Upper lobe of left lung (tissue), 6 donors: ENCODE measurements at regions not wholly inside any gene's neighbourhood (a gene's known extent, or its start where the extent isn't known, plus 50 kb on each side); places are given as distances from the start of the nearest gene placed in this dataset.

Experiments used
- ATAC-seq, 2 donors: fragments of 200-7000 bp; cut with Tn5 transposase; one replicate each; pipeline ENCODE4 v1.9.1; 2022; ENCODE audit warnings: mild to moderate bottlenecking in 2 of 2, moderate library complexity in 2 of 2; ENCODE audit not compliant: low FRiP score in 2 of 2
- DNase-seq, 2 donors: peaks; one replicate each; pipeline ENCODE4 v3.0.0-alpha.2; 2019 to 2020
- H3K27ac ChIP-seq, 4 donors: fragments of 200-600 bp; sonication (generic); one replicate each; pipeline ENCODE4 v1.5.1; 2016 to 2019
- H3K27me3 ChIP-seq, 4 donors: fragments of 200-600 bp; sonication (generic); one replicate each; pipeline ENCODE4 v1.5.1; 2017 to 2019
- H3K36me3 ChIP-seq, 4 donors: fragments of 200-600 bp; sonication (generic); one replicate each; pipeline ENCODE4 v1.5.1; 2016 to 2019
- H3K4me1 ChIP-seq, 4 donors: fragments of 200-600 bp; sonication (generic); one replicate each; pipeline ENCODE4 v1.5.1; 2018 to 2019
- H3K4me3 ChIP-seq, 4 donors: fragments of 200-600 bp; sonication (generic); one replicate each; pipeline ENCODE4 v1.5.1; 2017 to 2019; ENCODE audit warnings: mild to moderate bottlenecking in 2 of 4, moderate library complexity in 1 of 4
- H3K9me3 ChIP-seq, 4 donors: fragments of 200-600 bp; sonication (generic); one replicate each; pipeline ENCODE4 v1.5.1; 2018 to 2019
- CTCF ChIP-seq, 6 experiments: fragments of 450-650 bp in 4 of 6; fragments of 200-600 bp in 2 of 6; sonication (generic) in 2 of 6; IDR thresholded peaks; one replicate each; pipeline ENCODE4 v1.5.1; 2016 to 2019; ENCODE audit warnings: antibody characterized with exemption in 6 of 6
- EP300 ChIP-seq, 4 donors: sonication (generic); formaldehyde crosslinking; IDR thresholded peaks; one replicate each; pipeline ENCODE4 v1.5.1; 2017; ENCODE audit warnings: antibody characterized with exemption in 4 of 4, control low read depth in 2 of 4
- POLR2A ChIP-seq, 4 donors: fragments of 450-650 bp; IDR thresholded peaks; one replicate each; pipeline ENCODE4 v1.5.1; 2016 to 2017; ENCODE audit warnings: antibody characterized with exemption in 4 of 4, mild to moderate bottlenecking in 2 of 4
- POLR2AphosphoS5 ChIP-seq, 2 donors: sonication (generic); formaldehyde crosslinking; IDR thresholded peaks; one replicate each; pipeline ENCODE4 v1.5.1; 2017; ENCODE audit warnings: antibody characterized with exemption in 2 of 2
- WGBS, 2 donors: methylation state at CpG; one replicate each; pipeline ENCODE4 v1.1.5; 2017 to 2018; 5-methylcytosine and 5-hydroxymethylcytosine counted together
- donor health status: DM: no; HTN: no; CAD: no; lungs with moderate emphysema.
- donor health status: DM: no; HTN: yes; CAD: no; lungs with severe emphysema.

- Histone ChIP-seq H3K4me1 (no peaks in the 10 kb centered on the region), H3K9me3 (no peaks in the 10 kb centered on the region), H3K36me3 (no peaks in the 10 kb centered on the region), H3K27me3 (no peaks in the 10 kb centered on the region), H3K27ac (no peak overlapping the region), H3K4me3 (no peak overlapping the region)
- ATAC-seq (no peak), DNase-seq (no peak)
- TF ChIP-seq CTCF (IDR thresholded peaks at IDR 0.05) = no peak
- no peak for TF ChIP-seq EP300 (IDR thresholded peaks at IDR 0.05)
- no peak for TF ChIP-seq POLR2A (IDR thresholded peaks at IDR 0.05)
- TF ChIP-seq POLR2AphosphoS5 (IDR thresholded peaks at IDR 0.05) = no peak
- 74 to 77% methylated on average over 1 of the region's 1 CpG for WGBS, 2 donors
Measured at GRCh38 chr4:164613256-164613655, 140.7 kb upstream of the SMIM31 start.

- DNase-seq = no peak
- ATAC-seq = no peak
- H3K4me3 ChIP-seq = no peak overlapping the region
- no peaks in the 10 kb centered on the region for H3K36me3 ChIP-seq
- TF ChIP-seq POLR2AphosphoS5 (IDR thresholded peaks at IDR 0.05) (no peak), CTCF (IDR thresholded peaks at IDR 0.05) (no peak), EP300 (IDR thresholded peaks at IDR 0.05) (no peak), POLR2A (IDR thresholded peaks at IDR 0.05) (no peak)
- H3K9me3 ChIP-seq = no peaks in the 10 kb centered on the region
- no peaks in the 10 kb centered on the region for H3K27me3 ChIP-seq
- no peak overlapping the region for H3K27ac ChIP-seq
- no peaks in the 10 kb centered on the region for H3K4me1 ChIP-seq
Measured at GRCh38 chr4:164613792-164614191, 140.1 kb upstream of the SMIM31 start.

- Histone ChIP-seq H3K27me3 (no peaks in the 10 kb centered on the region), H3K4me1 (no peaks in the 10 kb centered on the region), H3K4me3 (no peak overlapping the region), H3K36me3 (no peaks in the 10 kb centered on the region), H3K9me3 (no peaks in the 10 kb centered on the region), H3K27ac (no peak overlapping the region)
- TF ChIP-seq POLR2AphosphoS5 (IDR thresholded peaks at IDR 0.05) = no peak
- TF ChIP-seq EP300 (IDR thresholded peaks at IDR 0.05) = no peak
- no peak for TF ChIP-seq POLR2A (IDR thresholded peaks at IDR 0.05)
- TF ChIP-seq CTCF (IDR thresholded peaks at IDR 0.05) = no peak
- WGBS, 2 donors = 45 to 46% methylated on average over 2 of the region's 2 CpGs
- DNase-seq (no peak), ATAC-seq (peak in 1 of 2 donors; percentile 38)
Measured at GRCh38 chr4:164614329-164614728, 139.6 kb upstream of the SMIM31 start.

- Histone ChIP-seq H3K9me3 (no peaks in the 10 kb centered on the region), H3K4me1 (no peaks in the 10 kb centered on the region), H3K27me3 (no peaks in the 10 kb centered on the region), H3K4me3 (no peak overlapping the region), H3K36me3 (no peaks in the 10 kb centered on the region), H3K27ac (no peak overlapping the region)
- ATAC-seq (no peak), DNase-seq (no peak)
- WGBS, 2 donors = 60 to 75% methylated on average over 4 of the region's 4 CpGs
- no peak for TF ChIP-seq EP300 (IDR thresholded peaks at IDR 0.05)
- TF ChIP-seq CTCF (IDR thresholded peaks at IDR 0.05) = no peak
- no peak for TF ChIP-seq POLR2A (IDR thresholded peaks at IDR 0.05)
- TF ChIP-seq POLR2AphosphoS5 (IDR thresholded peaks at IDR 0.05) = no peak
Measured at GRCh38 chr4:164614999-164615398, 138.9 kb upstream of the SMIM31 start.

GRCh38 chr4:164615964-164616363 lies 138.0 kb upstream of the SMIM31 start:
- TF ChIP-seq EP300 (IDR thresholded peaks at IDR 0.05) (no peak), POLR2A (IDR thresholded peaks at IDR 0.05) (no peak), POLR2AphosphoS5 (IDR thresholded peaks at IDR 0.05) (no peak), CTCF (IDR thresholded peaks at IDR 0.05) (no peak)
- Histone ChIP-seq H3K27ac (no peak overlapping the region), H3K36me3 (no peaks in the 10 kb centered on the region), H3K9me3 (no peaks in the 10 kb centered on the region), H3K27me3 (no peaks in the 10 kb centered on the region), H3K4me1 (no peaks in the 10 kb centered on the region), H3K4me3 (no peak overlapping the region)
- ATAC-seq (no peak), DNase-seq (no peak)
